ENCODE measurements at regions not wholly inside any gene's neighbourhood (a gene's known extent, or its start where the extent isn't known, plus 50 kb on each side); places are given as distances from the start of the nearest gene placed in this dataset.

DNA sequence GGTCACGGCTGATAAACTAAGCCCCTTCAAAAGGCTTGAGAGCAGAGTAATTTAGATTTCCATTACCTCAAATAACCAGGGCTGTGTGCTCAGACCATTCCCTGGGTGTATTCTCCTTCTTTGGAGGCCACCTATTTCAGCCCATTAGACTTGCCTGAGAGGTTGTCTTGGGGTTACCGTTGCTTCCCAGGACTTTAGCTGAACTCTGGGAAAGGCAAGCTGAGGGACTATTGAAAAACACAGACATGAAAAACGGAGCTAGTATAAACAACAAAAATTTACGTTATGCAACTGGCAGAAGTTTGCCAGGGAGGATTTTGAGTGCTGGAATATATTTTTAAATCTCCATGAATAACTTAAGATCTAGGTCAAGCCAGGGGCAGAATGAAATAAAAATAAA is 561.0 kb upstream of the TNP1 start:
- POLR2A ChIA-PET: no interaction called here
- no peak for DNase-seq (ENCODE audit: extremely low spot score)
- CTCF ChIA-PET: no interaction called here
- TF ChIP-seq SP1 (IDR thresholded peaks at IDR 0.05) (no peak), NFRKB (IDR thresholded peaks at IDR 0.05) (no peak), PKNOX1 (IDR thresholded peaks at IDR 0.05) (no peak), TARDBP (IDR thresholded peaks at IDR 0.05) (no peak), LEF1 (IDR thresholded peaks at IDR 0.05; ENCODE audit: borderline replicate concordance) (no peak)

DNA sequence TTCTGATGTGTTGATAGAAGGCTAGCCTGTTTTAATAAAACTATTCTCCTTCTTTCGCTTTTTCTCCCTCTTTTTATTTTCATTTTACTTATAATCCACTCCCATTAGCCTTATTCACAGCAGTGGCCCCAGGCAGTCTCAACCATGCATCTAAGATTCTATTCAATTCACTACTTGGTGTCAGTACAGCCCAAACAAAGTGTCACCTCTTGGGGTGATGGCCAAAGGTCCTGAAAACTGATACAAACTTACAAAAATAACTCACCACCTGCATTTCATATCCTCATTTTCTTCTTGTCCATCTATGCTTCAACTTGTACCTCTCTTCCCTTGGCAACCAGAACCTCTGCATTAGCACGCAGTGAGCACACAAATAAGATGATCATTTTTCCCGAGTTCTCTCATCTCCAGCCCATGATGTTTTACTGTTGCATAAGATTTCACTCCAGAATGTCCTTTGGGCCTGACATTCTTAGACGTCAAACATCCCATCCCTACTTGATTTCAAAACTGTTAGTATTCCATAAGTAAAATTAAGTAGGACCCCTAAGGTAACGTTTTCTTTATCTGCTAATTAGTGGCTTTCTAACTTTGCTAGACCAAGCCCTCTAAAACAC is 559.3 kb upstream of the TNP1 start:
- CTCF ChIA-PET: no interaction called here
- POLR2A ChIA-PET: no interaction called here

GRCh38 chr2:217418544-217418943 is 558.7 kb upstream of the TNP1 start:
- no peak for DNase-seq (ENCODE audit: extremely low spot score)
- POLR2A ChIA-PET: no interaction called here
- CTCF ChIA-PET: no interaction called here
- TF ChIP-seq ELF4 (IDR thresholded peaks at IDR 0.05) (no peak), HDGF (IDR thresholded peaks at IDR 0.05; ENCODE audit: borderline replicate concordance) (no peak), CTBP1 (IDR thresholded peaks at IDR 0.05; ENCODE audit: borderline replicate concordance) (no peak), NFRKB (IDR thresholded peaks at IDR 0.05) (no peak), SP1 (IDR thresholded peaks at IDR 0.05) (no peak), FOXA1 (IDR thresholded peaks at IDR 0.05) (no peak), BHLHE40 (IDR thresholded peaks at IDR 0.05; ENCODE audit: borderline replicate concordance) (no peak), FOXK2 (IDR thresholded peaks at IDR 0.05) (no peak), L3MBTL2 (conservative IDR thresholded peaks at IDR 0.05) (no peak)

More for the DNA sequence above, 559.3 kb upstream of the TNP1 start:
- DNase-seq (ENCODE audit: extremely low spot score): no peak
- TF ChIP-seq CTBP1 (IDR thresholded peaks at IDR 0.05; ENCODE audit: borderline replicate concordance): no peak
- no peak for TF ChIP-seq FOXA1 (IDR thresholded peaks at IDR 0.05)
- no peak for TF ChIP-seq ZNF384 (IDR thresholded peaks at IDR 0.05)
- TF ChIP-seq LEF1 (IDR thresholded peaks at IDR 0.05; ENCODE audit: borderline replicate concordance): no peak
- TF ChIP-seq L3MBTL2 (conservative IDR thresholded peaks at IDR 0.05): no peak

DNA sequence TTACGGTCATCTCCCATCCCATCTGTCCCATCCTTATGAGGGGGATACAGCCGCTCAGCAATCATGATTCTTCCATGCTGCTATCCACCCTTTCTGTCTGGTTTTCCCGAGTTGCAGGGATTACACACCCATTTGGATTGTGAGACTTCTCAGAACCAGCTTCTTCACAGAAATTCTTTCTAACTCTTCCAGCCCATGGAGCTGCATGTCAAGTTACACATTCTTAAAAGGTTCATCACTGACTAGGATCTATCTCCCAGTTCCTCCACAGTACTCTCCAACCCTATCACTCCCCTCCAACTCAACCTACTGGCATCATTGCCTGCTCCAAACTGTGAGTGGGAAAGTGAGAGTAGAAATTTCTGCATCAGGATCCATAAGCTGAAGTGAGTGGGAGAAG is 558.2 kb upstream of the TNP1 start:
- CTCF ChIA-PET: no interaction called here
- POLR2A ChIA-PET: no interaction called here
- DNase-seq (ENCODE audit: extremely low spot score): no peak
- TF ChIP-seq FOXM1 (IDR thresholded peaks at IDR 0.05; ENCODE audit: borderline replicate concordance): no peak
- no peak for TF ChIP-seq ARNT (IDR thresholded peaks at IDR 0.05)
- no peak for TF ChIP-seq LEF1 (IDR thresholded peaks at IDR 0.05; ENCODE audit: borderline replicate concordance)
- TF ChIP-seq ELF4 (IDR thresholded peaks at IDR 0.05): no peak
- TF ChIP-seq FOXA1 (IDR thresholded peaks at IDR 0.05): no peak
- TF ChIP-seq L3MBTL2 (conservative IDR thresholded peaks at IDR 0.05): no peak
- TF ChIP-seq SUZ12 (IDR thresholded peaks at IDR 0.05): no peak
- no peak for TF ChIP-seq CTBP1 (IDR thresholded peaks at IDR 0.05; ENCODE audit: borderline replicate concordance)

GRCh38 chr2:217417536-217417935 is 557.7 kb upstream of the TNP1 start:
- POLR2A ChIA-PET: no interaction called here
- no peak for TF ChIP-seq SUZ12 (IDR thresholded peaks at IDR 0.05)
- TF ChIP-seq ELF4 (IDR thresholded peaks at IDR 0.05): no peak
- no peak for TF ChIP-seq ZNF384 (IDR thresholded peaks at IDR 0.05)
- no peak for TF ChIP-seq SP1 (IDR thresholded peaks at IDR 0.05)
- TF ChIP-seq BHLHE40 (IDR thresholded peaks at IDR 0.05; ENCODE audit: borderline replicate concordance): no peak
- TF ChIP-seq L3MBTL2 (conservative IDR thresholded peaks at IDR 0.05): no peak
- no peak for TF ChIP-seq CTBP1 (IDR thresholded peaks at IDR 0.05; ENCODE audit: borderline replicate concordance)
- TF ChIP-seq PKNOX1 (IDR thresholded peaks at IDR 0.05): no peak
- TF ChIP-seq LEF1 (IDR thresholded peaks at IDR 0.05; ENCODE audit: borderline replicate concordance): no peak
- no peak for TF ChIP-seq ARNT (IDR thresholded peaks at IDR 0.05)
- TF ChIP-seq FOXK2 (IDR thresholded peaks at IDR 0.05): no peak
- TF ChIP-seq FOXM1 (IDR thresholded peaks at IDR 0.05; ENCODE audit: borderline replicate concordance): no peak
- DNase-seq (ENCODE audit: extremely low spot score): no peak
- CTCF ChIA-PET: interaction anchor here (1.1 kb wide), 1 partner anchor 27 kb away, joined by 3 read pairs; no protein-coding TSS in a partner anchor

GRCh38 chr2:217415316-217415715 is 555.5 kb upstream of the TNP1 start:
- DNase-seq (ENCODE audit: extremely low spot score): no peak
- POLR2A ChIA-PET: no interaction called here
- TF ChIP-seq ZNF384 (IDR thresholded peaks at IDR 0.05): no peak
- TF ChIP-seq ARNT (IDR thresholded peaks at IDR 0.05): no peak
- TF ChIP-seq SUZ12 (IDR thresholded peaks at IDR 0.05): no peak
- TF ChIP-seq BHLHE40 (IDR thresholded peaks at IDR 0.05; ENCODE audit: borderline replicate concordance): no peak
- no peak for TF ChIP-seq HDGF (IDR thresholded peaks at IDR 0.05; ENCODE audit: borderline replicate concordance)
- TF ChIP-seq LEF1 (IDR thresholded peaks at IDR 0.05; ENCODE audit: borderline replicate concordance): no peak
- CTCF ChIA-PET: no interaction called here

DNA sequence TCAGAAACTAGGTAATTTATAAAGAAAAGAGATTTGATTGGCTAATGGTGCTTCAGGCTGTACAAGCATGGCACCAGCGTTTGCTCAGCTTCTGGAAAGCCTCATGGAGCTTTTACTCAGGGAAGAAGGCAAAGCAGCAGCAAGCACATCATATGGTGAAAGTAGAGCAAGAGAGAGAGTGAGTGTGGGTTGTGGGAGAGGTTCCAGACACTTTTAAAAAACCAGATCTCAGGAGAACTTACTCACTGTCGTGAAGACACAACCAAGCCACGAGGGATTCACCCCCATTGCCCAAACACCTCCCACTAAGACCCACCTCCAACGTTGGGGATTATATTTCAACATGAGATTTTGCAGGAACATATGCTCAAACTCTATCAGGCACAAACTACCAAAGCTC is 554.6 kb upstream of the TNP1 start:
- CTCF ChIA-PET: no interaction called here
- no peak for DNase-seq (ENCODE audit: extremely low spot score)
- POLR2A ChIA-PET: no interaction called here
- TF ChIP-seq PKNOX1 (IDR thresholded peaks at IDR 0.05): no peak
- no peak for TF ChIP-seq LEF1 (IDR thresholded peaks at IDR 0.05; ENCODE audit: borderline replicate concordance)
- TF ChIP-seq FOXA1 (IDR thresholded peaks at IDR 0.05): no peak
- no peak for TF ChIP-seq SP1 (IDR thresholded peaks at IDR 0.05)
- no peak for TF ChIP-seq NFRKB (IDR thresholded peaks at IDR 0.05)
- TF ChIP-seq ARNT (IDR thresholded peaks at IDR 0.05): no peak
- TF ChIP-seq L3MBTL2 (conservative IDR thresholded peaks at IDR 0.05): no peak
- no peak for TF ChIP-seq SUZ12 (IDR thresholded peaks at IDR 0.05)
- TF ChIP-seq BHLHE40 (IDR thresholded peaks at IDR 0.05; ENCODE audit: borderline replicate concordance): no peak
- TF ChIP-seq ZNF384 (IDR thresholded peaks at IDR 0.05): no peak

Data from HEK293T (cell line).